ENCODE measurements at regions not wholly inside any gene's neighbourhood (a gene's known extent, or its start where the extent isn't known, plus 50 kb on each side); places are given as distances from the start of the nearest gene placed in this dataset.
"Not testable (repeated sequence)": the region's sequence is repeated elsewhere in the genome, so short reads cannot be mapped to it uniquely, and the experiment has no call there.

DNA sequence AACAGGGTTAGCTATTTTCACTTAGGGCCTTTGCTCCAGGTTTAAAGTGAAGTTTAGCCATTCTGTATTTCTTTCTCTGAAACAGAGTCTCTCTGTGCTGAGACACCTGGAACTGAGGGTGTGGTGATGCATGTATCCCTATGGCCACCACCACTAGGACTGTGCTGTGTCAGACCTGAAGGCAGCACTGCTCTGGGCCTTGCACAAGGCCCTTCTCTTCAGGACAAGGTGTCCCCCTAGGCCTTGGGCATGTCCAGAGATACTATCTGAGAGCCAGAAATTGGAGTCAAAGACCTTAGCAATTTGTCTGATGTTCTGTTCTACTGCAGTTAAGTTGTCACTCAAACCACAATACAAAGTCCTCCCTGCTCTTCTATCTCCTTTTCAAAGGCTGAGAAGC is 1649.2 kb downstream of the AMY1C start:
- no peak for DNase-seq (ENCODE audit: low spot score)

DNA sequence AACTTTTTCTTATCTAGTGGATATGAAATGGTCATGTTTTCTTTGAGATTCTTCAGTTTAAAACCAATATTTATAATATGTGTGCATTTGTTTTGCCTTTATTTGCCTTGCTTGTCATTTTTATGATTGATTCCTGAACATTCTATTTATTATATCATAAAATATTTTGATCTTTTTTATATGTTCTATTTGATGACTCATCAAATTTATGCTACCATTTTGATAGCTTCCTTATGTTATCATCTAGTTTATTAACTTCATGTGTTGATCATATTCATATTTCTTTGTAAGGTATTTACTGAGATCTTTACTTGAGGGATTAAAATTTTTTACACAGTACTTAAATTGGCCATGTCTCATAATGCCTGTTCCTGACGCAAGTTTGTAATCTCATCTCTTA is 1650.0 kb downstream of the AMY1C start:
- DNase-seq (ENCODE audit: low spot score): no peak

DNA sequence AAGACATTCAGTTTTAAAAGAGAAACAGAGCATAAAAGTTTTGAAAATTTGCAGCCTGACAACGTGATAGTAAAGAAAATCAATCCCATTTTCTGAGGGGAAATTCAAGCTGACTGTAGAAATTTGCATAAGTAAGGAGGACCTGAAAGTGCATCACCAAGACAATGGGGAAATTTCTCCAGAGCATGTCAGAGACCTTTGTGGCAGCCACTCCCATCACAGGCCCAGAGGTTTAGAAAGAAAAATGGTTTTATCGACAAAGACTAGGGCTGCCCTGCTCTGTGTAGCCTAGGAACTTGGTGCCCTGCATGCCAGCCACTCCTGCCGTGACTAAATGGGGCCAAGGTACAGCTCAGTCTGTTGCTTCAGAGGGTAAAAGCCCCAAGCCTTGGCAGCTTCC is 1640.2 kb upstream of the PRMT6 start:
- DNase-seq (ENCODE audit: low spot score): no peak

DNA sequence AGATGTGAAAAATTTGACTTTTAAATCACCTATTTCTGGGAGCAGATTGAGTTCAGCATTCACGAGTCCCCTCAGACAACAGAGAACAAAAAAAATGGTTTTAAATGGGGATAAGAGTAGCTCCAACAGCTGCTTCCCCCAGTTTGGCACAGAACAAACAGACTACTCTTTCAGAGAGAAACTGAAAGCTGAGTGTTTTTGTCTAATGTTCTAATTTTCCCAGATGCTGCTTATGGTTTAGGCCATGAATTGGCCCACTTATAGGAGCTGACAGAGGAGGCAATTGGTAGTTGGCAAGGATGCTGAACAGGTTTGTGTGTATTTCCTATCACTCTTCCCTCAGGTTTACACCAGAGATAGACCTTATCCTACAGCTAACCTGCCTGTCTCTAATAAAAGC is 1637.4 kb upstream of the PRMT6 start:
- DNase-seq (ENCODE audit: low spot score): no peak

DNA sequence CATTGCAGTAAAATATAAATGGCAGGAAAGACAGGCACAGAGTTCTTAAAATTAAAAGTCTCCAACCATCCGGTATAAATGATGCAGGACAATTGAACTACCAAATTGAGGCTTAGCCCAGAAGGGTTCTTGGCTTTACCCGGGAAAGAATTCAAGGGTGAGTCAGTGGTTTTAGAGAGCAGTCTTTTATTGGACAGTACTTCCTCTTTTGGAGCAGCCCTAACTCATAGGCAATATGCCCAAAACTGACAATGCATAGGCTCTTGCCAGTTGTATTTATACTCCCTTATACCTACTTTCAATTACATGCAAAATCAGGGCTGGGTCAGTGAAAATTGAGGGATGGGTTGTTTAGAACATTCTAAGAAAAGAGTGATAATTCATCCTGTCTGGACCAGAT is 1628.9 kb upstream of the PRMT6 start:
- DNase-seq (ENCODE audit: low spot score): peak; percentile 11

DNA sequence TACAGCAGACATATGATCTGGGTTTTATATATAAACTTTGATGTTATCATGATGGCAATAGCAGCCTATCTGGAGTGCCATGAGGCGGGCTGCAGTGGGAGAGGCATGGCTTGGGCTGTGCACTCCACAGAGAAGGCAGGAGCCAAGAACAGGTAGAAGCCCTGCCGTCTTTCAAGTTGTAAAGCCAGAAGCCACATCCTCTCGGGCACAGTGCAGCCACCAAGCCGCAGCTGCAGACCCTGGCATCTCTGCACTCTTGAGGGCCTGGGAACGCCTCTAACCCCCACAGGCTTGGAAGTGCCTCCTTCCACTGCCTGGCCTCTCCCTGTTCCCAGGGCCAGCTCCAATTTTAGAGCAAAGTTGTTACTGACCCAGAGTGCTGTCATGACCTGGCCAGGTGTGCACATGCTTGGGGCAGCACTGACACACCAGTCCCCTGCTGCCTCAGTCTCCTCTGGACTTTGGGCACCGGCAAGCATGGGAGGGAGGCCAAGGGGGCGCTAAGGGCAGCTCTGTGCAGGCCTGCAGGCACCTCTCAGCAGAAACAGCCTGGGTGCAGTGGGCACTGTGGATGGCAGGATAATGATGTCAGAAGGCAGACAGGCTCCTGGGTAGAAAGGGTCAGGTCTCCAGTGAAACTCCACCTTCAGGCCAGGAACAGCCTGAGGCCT is 1619.8 kb upstream of the PRMT6 start:
- DNase-seq (ENCODE audit: low spot score): no peak

DNA sequence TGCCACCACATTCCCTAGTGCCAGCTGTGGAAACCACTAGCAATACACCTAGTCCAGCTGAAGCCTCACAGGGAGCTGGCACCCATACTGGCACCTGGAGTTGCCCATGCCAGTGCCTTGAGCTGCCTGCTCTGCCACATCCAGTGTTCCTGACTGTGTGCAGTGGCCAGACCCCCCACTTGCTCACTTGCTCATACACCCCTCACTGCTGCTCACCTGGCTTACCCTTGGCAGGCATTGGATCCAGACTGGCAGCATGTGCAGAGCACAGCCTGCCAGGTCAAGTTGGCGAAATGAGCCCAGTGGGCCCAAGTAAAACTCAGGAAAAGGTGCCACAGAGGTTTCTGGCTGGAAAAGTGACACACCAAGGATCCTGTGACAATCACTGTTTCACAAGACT is 1618.6 kb upstream of the PRMT6 start:
- DNase-seq (ENCODE audit: low spot score): no peak

DNA sequence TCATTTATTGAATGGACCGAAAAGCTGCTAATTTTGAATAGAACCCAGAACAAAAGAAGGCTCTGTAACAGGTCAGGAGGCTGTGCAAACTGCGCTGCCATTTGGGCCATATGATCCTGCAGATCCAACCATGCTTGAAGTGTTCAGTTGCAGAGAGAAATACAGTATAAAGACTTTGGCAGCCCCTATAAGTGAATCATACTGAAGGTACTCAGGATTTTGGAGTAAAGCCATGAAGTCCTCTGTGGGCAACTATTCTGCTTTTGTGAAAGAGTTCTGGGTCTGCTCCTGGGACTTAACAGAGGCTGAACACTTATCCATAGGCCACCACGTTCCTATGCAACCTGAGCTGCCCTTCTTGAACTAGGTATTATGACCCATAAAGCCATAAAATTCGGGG is 1613.6 kb upstream of the PRMT6 start:
- DNase-seq (ENCODE audit: low spot score): no peak

DNA sequence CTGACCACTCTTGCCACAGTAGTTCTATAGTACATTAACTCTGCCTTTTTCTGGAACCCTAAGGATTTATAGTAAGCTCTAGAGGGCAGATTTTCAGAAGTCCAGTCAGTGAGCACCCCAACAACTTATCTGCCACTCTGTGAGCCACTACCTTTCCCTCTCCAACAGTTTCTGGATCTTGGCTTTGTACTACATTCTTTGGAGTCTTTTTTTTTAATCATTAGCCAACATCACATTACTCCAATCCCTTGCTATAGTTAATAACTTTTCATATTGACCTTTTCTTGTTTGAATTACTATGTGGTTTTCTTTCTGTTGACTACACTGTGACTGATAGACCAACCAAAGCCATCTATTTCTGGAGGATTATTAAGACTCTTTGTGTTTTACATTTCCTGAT is 1596.7 kb upstream of the PRMT6 start:
- no peak for DNase-seq (ENCODE audit: low spot score)

DNA sequence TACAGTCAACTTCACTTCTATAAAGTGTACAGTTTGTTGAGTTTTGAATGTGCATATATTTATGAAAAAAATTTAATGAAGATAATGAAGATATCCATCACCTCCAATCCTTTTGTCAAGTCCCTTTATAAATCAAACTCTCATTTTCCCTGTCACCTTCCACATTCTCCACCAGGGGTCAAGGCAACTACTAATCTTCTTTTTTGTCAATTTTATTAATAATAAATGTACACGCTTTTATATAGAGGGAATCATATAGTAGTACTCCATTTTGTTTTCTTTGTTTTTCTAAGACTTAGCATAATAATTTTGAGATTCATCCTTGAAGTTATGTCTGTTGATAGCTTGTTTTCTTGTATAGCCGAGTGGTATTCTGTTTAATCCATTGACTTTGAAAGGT is 1594.2 kb upstream of the PRMT6 start:
- DNase-seq (ENCODE audit: low spot score): no peak

DNA sequence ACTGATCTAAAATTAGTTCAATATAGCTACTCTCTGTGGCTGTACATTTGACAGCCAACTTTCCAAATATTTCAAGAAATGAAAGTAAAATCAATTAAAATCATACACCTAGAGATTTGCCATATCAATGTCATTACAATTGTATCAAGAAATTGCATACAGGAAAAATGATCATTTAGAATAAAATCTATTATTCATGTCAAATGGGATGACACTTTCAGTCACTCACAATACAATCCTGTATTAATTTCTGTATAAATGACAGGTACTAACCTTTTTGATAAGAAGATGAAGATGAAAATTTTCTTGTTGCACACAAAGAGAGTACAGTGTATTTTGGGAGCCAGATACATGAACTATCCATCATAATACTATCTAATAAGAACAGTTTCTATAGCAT is 1588.9 kb upstream of the PRMT6 start:
- DNase-seq (ENCODE audit: low spot score): no peak

DNA sequence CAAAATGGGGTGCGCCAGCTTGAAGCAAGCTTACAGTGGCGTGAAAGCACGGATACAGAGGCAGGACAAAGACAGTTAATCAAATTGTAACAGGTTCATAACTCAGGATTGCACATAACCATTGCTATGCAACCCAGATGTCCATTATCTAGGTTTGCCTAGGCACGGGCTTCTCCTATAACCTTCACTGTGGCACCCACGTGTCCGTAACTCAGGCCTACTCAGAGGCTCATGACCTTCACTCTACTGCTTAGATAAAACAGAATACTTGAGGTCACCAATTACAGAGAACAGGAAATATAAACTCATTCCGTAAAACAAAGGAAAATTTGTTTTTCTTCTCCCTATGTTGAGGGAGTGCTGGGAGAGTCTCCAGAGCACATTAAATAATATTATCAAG is 1585.9 kb upstream of the PRMT6 start:
- DNase-seq (ENCODE audit: low spot score): not testable (repeated sequence)

DNA sequence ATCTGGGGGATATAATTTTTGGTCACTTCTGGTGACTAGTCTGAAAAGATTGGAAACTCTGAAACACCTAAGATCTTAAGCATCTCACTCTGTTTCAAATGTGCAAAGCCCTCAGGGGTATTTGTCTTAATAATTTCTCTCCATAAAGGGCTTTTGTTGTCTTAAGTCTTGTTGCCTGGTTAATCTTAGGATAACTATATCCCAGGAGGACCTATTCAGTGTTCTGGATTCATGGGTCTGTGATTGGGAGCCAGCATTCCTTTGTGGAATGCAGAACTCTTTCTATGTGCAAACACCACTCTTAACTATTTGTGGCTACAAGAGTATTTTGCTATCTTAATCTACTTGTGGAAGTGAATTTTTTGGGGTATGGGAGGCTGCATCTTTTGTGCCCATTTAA is 1573.0 kb upstream of the PRMT6 start:
- DNase-seq (ENCODE audit: low spot score): peak; percentile 18

DNA sequence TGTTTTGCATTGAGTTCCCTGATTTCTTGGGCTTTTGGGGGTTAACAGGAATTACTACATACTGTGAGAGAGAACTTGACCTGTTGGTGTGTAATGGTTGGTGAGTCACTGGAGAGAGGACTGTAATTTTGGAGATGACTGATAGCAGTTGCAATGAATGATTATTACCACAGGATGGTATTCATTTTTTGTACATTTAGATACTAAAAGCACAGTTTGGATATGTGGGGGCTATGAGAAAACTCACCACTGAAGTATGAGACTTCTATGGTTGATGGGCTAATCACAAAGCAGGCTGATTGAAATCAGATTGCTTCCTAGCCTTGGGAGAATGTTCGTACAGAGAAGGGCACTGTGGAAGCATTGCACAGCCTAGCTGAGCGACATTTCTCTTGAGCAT is 1571.3 kb upstream of the PRMT6 start:
- DNase-seq (ENCODE audit: low spot score): peak; percentile 57

DNA sequence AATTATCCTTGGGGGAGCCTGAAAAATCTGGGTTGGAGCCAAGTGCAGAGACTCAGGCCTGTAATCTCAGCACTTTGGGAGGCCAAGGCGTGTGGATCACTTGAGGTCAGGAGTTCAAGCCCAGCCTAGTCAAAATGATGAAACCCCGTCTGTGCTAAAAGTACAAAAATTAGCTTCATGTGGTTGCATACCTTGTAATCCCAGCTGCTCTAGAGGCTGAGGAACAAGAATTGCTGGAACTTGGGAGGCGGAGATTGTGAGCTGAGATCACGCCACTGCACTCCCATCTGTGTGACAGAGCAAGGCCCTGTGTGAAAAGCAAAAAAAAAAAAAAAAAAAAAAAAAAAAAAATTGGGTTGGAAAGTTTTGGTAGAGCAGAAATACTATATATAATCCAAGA is 1563.6 kb upstream of the PRMT6 start:
- DNase-seq (ENCODE audit: low spot score): no peak

DNA sequence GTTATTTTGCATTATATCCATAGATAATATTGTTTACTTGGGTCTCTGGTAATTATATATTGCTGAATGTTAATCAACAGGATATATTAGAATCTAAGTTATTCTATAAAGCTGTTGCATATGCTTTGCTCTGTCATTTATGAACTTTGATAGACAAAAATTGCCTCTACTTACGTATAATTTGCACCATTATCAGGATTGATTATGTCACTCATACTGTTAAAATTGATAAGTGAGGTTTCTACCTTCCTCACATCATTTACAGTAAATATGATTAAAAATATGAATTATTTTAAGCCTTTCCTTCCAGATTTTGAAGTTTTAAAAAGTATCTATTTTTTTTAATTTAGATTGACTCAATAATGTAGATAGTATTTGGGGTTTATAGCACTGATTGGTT is 1540.4 kb upstream of the PRMT6 start:
- no peak for DNase-seq (ENCODE audit: low spot score)

DNA sequence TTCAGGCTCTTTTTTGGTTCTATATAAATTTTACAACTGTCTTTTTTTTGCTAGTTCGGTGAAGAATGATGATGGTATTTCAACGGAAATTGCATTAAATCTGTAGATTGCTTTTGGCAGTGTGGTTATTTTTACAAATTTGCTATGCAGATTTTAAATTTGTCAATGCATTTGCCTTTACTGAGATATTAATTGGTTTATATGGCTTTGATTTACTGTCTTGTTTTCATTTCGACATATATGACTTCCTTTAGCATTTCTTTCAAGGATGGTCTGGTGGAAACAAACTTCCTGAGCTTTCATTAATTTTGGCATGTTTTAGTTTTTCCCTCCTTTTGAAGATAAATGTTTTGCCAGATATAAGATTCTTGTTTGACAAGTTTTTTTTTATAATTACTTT is 1522.5 kb upstream of the PRMT6 start:
- no peak for DNase-seq (ENCODE audit: low spot score)

DNA sequence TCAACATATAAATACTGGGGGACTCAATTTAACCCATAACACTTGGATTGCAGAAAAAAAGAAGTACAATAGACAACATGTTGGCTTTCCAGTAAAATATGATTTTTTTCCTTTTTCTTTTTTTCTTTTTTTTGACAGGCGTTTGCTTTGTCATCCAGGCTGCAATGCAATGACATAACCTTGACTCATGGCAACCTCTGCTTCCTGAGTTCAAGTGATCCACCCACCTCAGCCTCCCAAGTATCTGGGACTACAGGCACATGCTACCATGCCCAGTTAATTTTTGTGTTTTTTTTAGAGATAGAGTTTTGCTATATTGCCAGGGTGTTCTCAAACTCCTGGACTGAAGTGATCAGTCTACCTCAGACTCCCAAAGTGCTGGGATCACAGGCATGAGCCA is 1512.0 kb upstream of the PRMT6 start:
- peak; percentile 2 for DNase-seq (ENCODE audit: low spot score)

DNA sequence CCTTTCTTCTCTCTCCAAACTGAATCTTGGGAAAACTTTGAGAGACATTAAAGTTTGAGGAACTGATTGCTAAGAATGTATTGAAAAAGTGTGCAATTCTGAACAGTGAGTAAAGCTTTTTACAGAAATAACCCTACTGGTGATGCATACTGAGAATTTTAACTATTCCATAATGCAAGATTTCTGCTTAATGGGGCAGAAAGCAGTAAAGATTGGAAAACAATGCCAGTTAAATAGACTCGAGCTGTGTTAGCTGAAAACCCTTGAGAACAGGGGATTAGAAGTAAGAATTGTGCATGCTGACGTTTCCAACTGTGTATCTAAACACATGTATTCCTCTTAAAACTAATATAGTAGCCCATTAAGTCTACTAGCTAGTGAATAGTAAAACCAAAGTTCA is 1500.2 kb upstream of the PRMT6 start:
- no peak for DNase-seq (ENCODE audit: low spot score)

DNA sequence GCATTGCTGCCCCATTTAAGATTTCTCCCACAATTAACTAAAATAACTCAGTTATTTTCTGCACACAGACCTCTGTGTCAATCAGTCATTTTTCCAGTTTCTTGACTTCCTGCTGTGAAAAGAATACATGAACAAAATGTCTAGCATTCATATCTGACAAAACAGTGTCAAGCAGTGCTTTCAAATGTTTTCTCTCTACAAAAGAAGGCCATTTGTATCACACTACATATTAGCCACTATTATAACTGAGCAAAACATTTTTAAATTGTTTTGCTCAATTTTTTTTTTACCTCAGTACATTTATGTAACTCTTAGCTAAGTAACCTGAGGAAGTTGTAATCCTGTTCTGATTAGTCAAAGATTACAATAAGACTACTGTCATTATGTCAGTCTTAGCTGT is 1498.5 kb upstream of the PRMT6 start:
- no peak for DNase-seq (ENCODE audit: low spot score)

DNA sequence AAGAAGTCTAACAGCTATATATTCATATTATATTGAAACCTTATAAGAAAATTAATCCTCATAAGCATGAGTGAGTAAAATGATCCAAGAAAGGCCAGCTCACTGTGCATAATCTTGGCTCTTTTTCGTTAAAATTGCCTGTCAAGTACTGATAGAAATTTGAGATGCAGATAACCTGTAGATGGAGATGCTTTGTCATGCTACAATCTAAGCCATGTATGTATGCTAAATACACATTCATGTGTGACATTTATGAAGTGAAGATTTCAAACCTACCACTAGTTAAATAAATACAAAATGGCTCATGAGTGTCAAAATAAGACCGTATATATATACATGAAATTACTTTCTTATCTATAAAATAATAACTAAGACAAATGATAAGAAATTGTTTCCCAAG is 1491.5 kb upstream of the PRMT6 start:
- no peak for DNase-seq (ENCODE audit: low spot score)

DNA sequence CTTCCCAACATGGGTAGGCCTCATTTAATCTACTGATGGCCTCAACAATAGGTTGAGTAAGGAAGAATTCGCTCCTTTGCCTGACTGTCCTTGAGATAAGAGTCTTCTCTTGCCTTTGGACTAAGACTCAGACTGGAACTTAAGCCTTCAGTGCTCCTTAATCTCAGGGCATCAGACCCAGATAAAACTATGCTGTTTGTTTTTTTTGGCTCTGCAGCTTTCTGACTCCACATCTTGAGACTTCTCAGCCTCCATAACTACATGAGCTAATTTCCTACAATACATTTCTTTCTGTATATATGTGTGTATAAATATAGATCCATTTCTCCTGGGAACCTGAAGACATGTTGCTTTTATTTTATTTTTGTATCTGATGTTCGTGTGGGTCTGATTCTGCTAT is 1470.7 kb upstream of the PRMT6 start:
- no peak for DNase-seq (ENCODE audit: low spot score)

DNA sequence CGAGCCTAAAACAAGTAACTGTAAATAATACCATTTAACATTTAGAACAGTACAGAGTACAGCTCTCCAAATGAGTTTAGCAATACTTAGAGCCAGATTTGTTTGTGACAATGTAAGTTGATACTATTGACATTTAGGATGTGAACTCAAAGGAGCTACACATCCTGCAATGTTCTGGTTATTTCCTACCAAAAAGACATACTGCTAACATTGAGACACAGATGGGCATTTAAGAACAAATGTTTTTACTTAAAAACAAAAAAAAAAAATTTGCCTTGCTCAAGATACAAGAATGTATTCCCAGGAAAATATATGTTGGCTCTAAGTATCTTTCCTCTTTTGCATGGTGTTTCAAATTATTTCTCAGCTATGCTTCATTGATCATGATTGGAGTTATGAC is 1464.8 kb upstream of the PRMT6 start:
- DNase-seq (ENCODE audit: low spot score): no peak

DNA sequence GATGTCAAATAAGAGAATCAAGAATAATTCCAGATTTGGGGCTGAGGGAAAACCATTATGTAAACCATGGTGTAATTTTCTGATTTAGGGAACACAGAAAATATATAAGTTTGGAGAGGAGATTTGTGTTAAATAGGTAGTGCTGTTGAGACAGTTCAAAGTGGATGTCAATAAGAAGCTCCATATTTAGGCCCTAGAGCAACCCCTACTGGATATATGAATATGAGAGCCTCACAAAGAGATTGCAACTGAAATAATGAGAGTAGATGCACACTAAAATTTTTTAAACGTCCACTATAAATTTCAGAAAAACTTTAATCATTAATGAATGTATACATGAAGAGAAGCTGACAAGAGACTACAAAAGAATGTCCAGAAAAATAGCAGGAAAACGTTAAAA is 1447.8 kb upstream of the PRMT6 start:
- DNase-seq (ENCODE audit: low spot score): peak; percentile 28

Data from GM03348 (cell line).